HEK293T (cell line): ENCODE measurements at regions not wholly inside any gene's neighbourhood (a gene's known extent, or its start where the extent isn't known, plus 50 kb on each side); places are given as distances from the start of the nearest gene placed in this dataset.

Source experiments
- CTCF ChIA-PET: fragments of 350-600 bp; formaldehyde crosslinking; extraction: SDS; loops from one replicate; lab custom pipeline; 2021; ENCODE audit warnings: antibody characterized with exemption, inconsistent platforms; lab: Yijun Ruan, JAX
- POLR2A ChIA-PET: fragments of 350-600 bp; formaldehyde crosslinking; extraction: SDS; loops from one replicate; lab custom pipeline; 2020; ENCODE audit warnings: antibody characterized with exemption, inconsistent platforms; lab: Yijun Ruan, JAX
- DNase-seq: peaks from one replicate; pipeline ENCODE4 v3.0.0; 2012; ENCODE audit warnings: mixed read lengths; ENCODE audit errors: extremely low spot score
- ARNT ChIP-seq: fragments of 450-650 bp; IDR thresholded peaks from 2 replicates; pipeline ENCODE4 v1.6.1; 2017; ENCODE audit warnings: mild to moderate bottlenecking
- BHLHE40 ChIP-seq: fragments of 450-650 bp; IDR thresholded peaks from 2 replicates; pipeline ENCODE4 v1.6.1; 2016; ENCODE audit warnings: mild to moderate bottlenecking, moderate library complexity, borderline replicate concordance
- CTBP1 ChIP-seq: fragments of 450-650 bp; IDR thresholded peaks from 2 replicates; pipeline ENCODE4 v1.6.1; 2016; ENCODE audit warnings: borderline replicate concordance
- ELF4 ChIP-seq: fragments of 450-650 bp; IDR thresholded peaks from 2 replicates; pipeline ENCODE4 v1.6.1; 2017; ENCODE audit warnings: antibody characterized with exemption
- FOXA1 ChIP-seq: fragments of 450-650 bp; IDR thresholded peaks from 2 replicates; pipeline ENCODE4 v1.6.1; 2016; ENCODE audit warnings: mild to moderate bottlenecking
- FOXK2 ChIP-seq: fragments of 450-650 bp; IDR thresholded peaks from 2 replicates; pipeline ENCODE4 v1.6.1; 2016; ENCODE audit warnings: mild to moderate bottlenecking
- FOXM1 ChIP-seq: fragments of 450-650 bp; IDR thresholded peaks from 2 replicates; pipeline ENCODE4 v1.6.1; 2017; ENCODE audit warnings: mild to moderate bottlenecking, borderline replicate concordance
- HDGF ChIP-seq: fragments of 450-650 bp; IDR thresholded peaks from 2 replicates; pipeline ENCODE4 v1.6.1; 2017; ENCODE audit warnings: antibody characterized with exemption, borderline replicate concordance
- L3MBTL2 ChIP-seq: fragments of 450-650 bp; conservative IDR thresholded peaks from 2 replicates; pipeline ENCODE4 v1.6.1; 2016; ENCODE audit warnings: mild to moderate bottlenecking
- LEF1 ChIP-seq: fragments of 450-650 bp; IDR thresholded peaks from 2 replicates; pipeline ENCODE4 v1.6.1; 2017; ENCODE audit warnings: mild to moderate bottlenecking, borderline replicate concordance
- NFRKB ChIP-seq: fragments of 450-650 bp; IDR thresholded peaks from 2 replicates; pipeline ENCODE4 v1.6.1; 2016; ENCODE audit warnings: mild to moderate bottlenecking, moderate library complexity
- PKNOX1 ChIP-seq: fragments of 450-650 bp; IDR thresholded peaks from 2 replicates; pipeline ENCODE4 v1.6.1; 2016
- SP1 ChIP-seq: fragments of 450-650 bp; IDR thresholded peaks from 2 replicates; pipeline ENCODE4 v1.6.1; 2017
- SUZ12 ChIP-seq: fragments of 450-650 bp; IDR thresholded peaks from 2 replicates; pipeline ENCODE4 v1.6.1; 2016; ENCODE audit warnings: mild to moderate bottlenecking
- TARDBP ChIP-seq: fragments of 450-650 bp; IDR thresholded peaks from 2 replicates; pipeline ENCODE4 v1.6.1; 2016
- ZNF384 ChIP-seq: fragments of 450-650 bp; IDR thresholded peaks from 2 replicates; pipeline ENCODE4 v1.6.1; 2016

GRCh38 chr20:39398656-39399055 is 436.5 kb downstream of the DHX35 start:
- TF ChIP-seq ELF4 (no peak), PKNOX1 (no peak), HDGF (no peak), TARDBP (no peak), SUZ12 (no peak), SP1 (no peak), BHLHE40 (no peak), L3MBTL2 (no peak), ZNF384 (no peak), NFRKB (no peak)
- DNase-seq: no peak
- ChIA-PET POLR2A (no interaction called here), CTCF (no interaction called here)

DNA sequence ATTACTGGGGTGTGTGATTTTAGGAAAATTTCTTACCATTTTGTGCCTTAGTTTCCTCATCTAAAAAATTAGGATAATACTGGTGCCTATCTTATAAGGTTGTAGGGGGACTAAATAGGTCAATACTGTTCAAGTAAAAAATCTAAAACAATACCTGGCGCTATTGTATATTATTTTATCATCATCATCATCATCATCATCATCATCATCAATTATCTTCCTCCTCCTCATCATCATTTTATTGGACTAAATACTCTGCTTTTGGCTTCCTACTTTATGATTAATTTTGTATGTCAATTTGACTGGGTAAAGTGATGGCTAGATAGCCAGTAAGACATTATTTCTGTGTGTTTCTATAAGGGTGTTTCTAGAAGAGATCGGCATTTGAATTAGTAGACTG is 435.5 kb downstream of the DHX35 start:
- ChIA-PET CTCF (no interaction called here), POLR2A (no interaction called here)
- TF ChIP-seq PKNOX1: no peak
- no peak for TF ChIP-seq SUZ12
- TF ChIP-seq HDGF: no peak
- TF ChIP-seq ELF4: no peak
- no peak for TF ChIP-seq LEF1
- no peak for TF ChIP-seq CTBP1
- no peak for TF ChIP-seq FOXM1
- no peak for DNase-seq

- CTCF ChIA-PET: no interaction called here
- POLR2A ChIA-PET: no interaction called here
- DNase-seq: no peak
- TF ChIP-seq TARDBP: no peak
- TF ChIP-seq ELF4: no peak
- TF ChIP-seq NFRKB: no peak
- TF ChIP-seq SP1: no peak
- TF ChIP-seq BHLHE40: no peak
- TF ChIP-seq PKNOX1: no peak
- no peak for TF ChIP-seq ZNF384
Measured at GRCh38 chr20:39395478-39396291, 433.5 kb downstream of the DHX35 start.

GRCh38 chr20:39394461-39394860 is 432.3 kb downstream of the DHX35 start:
- ChIA-PET POLR2A (no interaction called here), CTCF (no interaction called here)
- TF ChIP-seq ZNF384 (no peak), TARDBP (no peak), L3MBTL2 (no peak), CTBP1 (no peak), BHLHE40 (no peak), HDGF (no peak), NFRKB (no peak), ARNT (no peak), SP1 (no peak), ELF4 (no peak), FOXM1 (no peak), FOXK2 (no peak), LEF1 (no peak), PKNOX1 (no peak), SUZ12 (no peak), FOXA1 (no peak)
- DNase-seq: no peak

DNA sequence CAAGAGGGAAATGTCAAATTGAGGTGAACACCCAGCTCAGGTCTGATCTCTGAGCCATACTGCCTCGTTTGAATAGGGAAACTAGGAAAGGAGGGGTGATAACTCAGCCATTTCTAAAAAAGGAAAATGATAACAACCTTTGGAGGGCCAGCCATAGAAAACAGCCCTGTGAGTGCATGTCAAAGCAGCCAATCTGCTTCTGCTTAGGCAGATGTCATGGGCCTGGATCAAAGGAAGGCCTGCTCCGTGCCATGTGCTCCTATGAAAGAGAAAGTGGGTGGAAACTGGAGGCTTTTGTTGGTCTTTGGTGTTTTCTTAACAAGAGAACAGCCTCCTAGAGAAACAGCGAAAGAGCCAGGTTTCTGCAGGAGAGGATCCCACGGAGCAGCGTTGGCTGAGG is 428.0 kb downstream of the DHX35 start:
- TF ChIP-seq ARNT: no peak
- ChIA-PET POLR2A (no interaction called here), CTCF (no interaction called here)
- no peak for DNase-seq

DNA sequence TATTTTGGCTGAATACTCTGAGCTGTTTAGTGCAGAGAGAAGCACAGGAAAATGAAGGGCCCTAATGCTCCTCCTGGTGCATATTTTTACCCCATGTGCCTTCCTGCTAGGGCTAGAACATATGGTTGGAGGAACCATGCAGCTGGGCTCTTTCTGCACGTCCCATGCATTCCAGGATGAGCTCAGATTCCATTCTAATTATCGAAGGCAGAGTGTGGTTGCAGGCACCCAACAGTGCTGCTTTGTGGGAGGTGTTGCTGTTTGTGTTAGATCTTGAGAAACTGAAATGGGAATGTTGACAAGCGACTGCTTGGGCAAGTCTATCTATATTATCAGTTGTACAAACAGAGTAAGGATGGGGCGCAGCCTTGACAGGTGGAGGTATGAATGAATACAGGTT is 419.5 kb downstream of the DHX35 start:
- ChIA-PET POLR2A (no interaction called here), CTCF (no interaction called here)
- no peak for DNase-seq
- TF ChIP-seq ARNT (no peak), SP1 (no peak), FOXK2 (no peak), ZNF384 (no peak), L3MBTL2 (no peak), FOXM1 (no peak), SUZ12 (no peak)
